ENCODE measurements at regions not wholly inside any gene's neighbourhood (a gene's known extent, or its start where the extent isn't known, plus 50 kb on each side); places are given as distances from the start of the nearest gene placed in this dataset.

GRCh38 chr13:23488442-23488841, 54.9 kb upstream of the SACS start:
- H3K27ac ChIP-seq (ENCODE audit: low read depth in 2 of 2, low read length in 2 of 2) = no peak overlapping the region
- no peak overlapping the region for H3K9ac ChIP-seq (ENCODE audit: low read length in 3 of 3)
- no peak for FAIRE-seq
- intact Hi-C loops (cut with DNase I) = no loop called here
- no peaks in the 10 kb centered on the region for H3K9me3 ChIP-seq (ENCODE audit: control insufficient read depth in 2 of 3, insufficient read depth in 1 of 3, low read length in 3 of 3)
- H3K36me3 ChIP-seq (ENCODE audit: control insufficient read depth in 2 of 3, insufficient read depth in 3 of 3, low read length in 3 of 3) = no peaks in the 10 kb centered on the region
- no peaks in the 10 kb centered on the region for H3K4me1 ChIP-seq (ENCODE audit: control insufficient read depth in 2 of 3, insufficient read depth in 2 of 3, low read depth in 1 of 3, low read length in 3 of 3)
- H3K4me3 ChIP-seq (ENCODE audit: low read length in 3 of 3) = no peak overlapping the region
- no peaks in the 10 kb centered on the region for H3K27me3 ChIP-seq (ENCODE audit: control insufficient read depth, insufficient read depth, low read length)
- DNase-seq = peak in 2 of 5 donors; percentile 49 to 53
- no peak for TF ChIP-seq CTCF (IDR thresholded peaks at IDR 0.05; ENCODE audit: borderline replicate concordance, extremely low read depth, insufficient read depth)

- DNase-seq (no peak), FAIRE-seq (no peak)
- H3K4me3 ChIP-seq (ENCODE audit: low read length in 3 of 3) = no peak overlapping the region
- H3K9ac ChIP-seq (ENCODE audit: low read length in 3 of 3) = no peak overlapping the region
- H3K36me3 ChIP-seq (ENCODE audit: control insufficient read depth in 2 of 3, insufficient read depth in 3 of 3, low read length in 3 of 3) = no peaks in the 10 kb centered on the region
- no peak for TF ChIP-seq CTCF (IDR thresholded peaks at IDR 0.05; ENCODE audit: borderline replicate concordance, extremely low read depth, insufficient read depth)
- intact Hi-C loops (cut with DNase I) = no loop called here
- no peaks in the 10 kb centered on the region for H3K9me3 ChIP-seq (ENCODE audit: control insufficient read depth in 2 of 3, insufficient read depth in 1 of 3, low read length in 3 of 3)
- H3K27ac ChIP-seq (ENCODE audit: low read depth in 2 of 2, low read length in 2 of 2) = no peak overlapping the region
- H3K27me3 ChIP-seq (ENCODE audit: control insufficient read depth, insufficient read depth, low read length) = no peaks in the 10 kb centered on the region
- no peaks in the 10 kb centered on the region for H3K4me1 ChIP-seq (ENCODE audit: control insufficient read depth in 2 of 3, insufficient read depth in 2 of 3, low read depth in 1 of 3, low read length in 3 of 3)
Measured at GRCh38 chr13:23496255-23496654, 62.8 kb upstream of the SACS start.

GRCh38 chr13:23497191-23497590, 63.7 kb upstream of the SACS start:
- no peak for FAIRE-seq
- DNase-seq = no peak

More at GRCh38 chr13:23497191-23497590, 63.7 kb upstream of the SACS start:
- H3K36me3 ChIP-seq (ENCODE audit: control insufficient read depth in 2 of 3, insufficient read depth in 3 of 3, low read length in 3 of 3) = no peaks in the 10 kb centered on the region
- H3K27ac ChIP-seq (ENCODE audit: low read depth in 2 of 2, low read length in 2 of 2) = no peak overlapping the region
- intact Hi-C loops (cut with DNase I) = no loop called here
- no peaks in the 10 kb centered on the region for H3K27me3 ChIP-seq (ENCODE audit: control insufficient read depth, insufficient read depth, low read length)
- no peaks in the 10 kb centered on the region for H3K9me3 ChIP-seq (ENCODE audit: control insufficient read depth in 2 of 3, insufficient read depth in 1 of 3, low read length in 3 of 3)
- H3K4me1 ChIP-seq (ENCODE audit: control insufficient read depth in 2 of 3, insufficient read depth in 2 of 3, low read depth in 1 of 3, low read length in 3 of 3) = no peaks in the 10 kb centered on the region
- no peak overlapping the region for H3K9ac ChIP-seq (ENCODE audit: low read length in 3 of 3)
- TF ChIP-seq CTCF (IDR thresholded peaks at IDR 0.05; ENCODE audit: borderline replicate concordance, extremely low read depth, insufficient read depth) = no peak
- no peak overlapping the region for H3K4me3 ChIP-seq (ENCODE audit: low read length in 3 of 3)

Data from kidney (tissue), 13 donors.